ENCODE measurements at regions not wholly inside any gene's neighbourhood (a gene's known extent, or its start where the extent isn't known, plus 50 kb on each side); places are given as distances from the start of the nearest gene placed in this dataset.

- TF ChIP-seq CTCF (IDR thresholded peaks at IDR 0.05; ENCODE audit: low read depth, low read length) (no peak), POLR2A (IDR thresholded peaks at IDR 0.05; ENCODE audit: extremely low read depth, insufficient read length) (no peak)
Measured at GRCh38 chr16:72644911-72645310, 403.0 kb downstream of the ZFHX3 start.
